ENCODE measurements at regions not wholly inside any gene's neighbourhood (a gene's known extent, or its start where the extent isn't known, plus 50 kb on each side); places are given as distances from the start of the nearest gene placed in this dataset.

DNA sequence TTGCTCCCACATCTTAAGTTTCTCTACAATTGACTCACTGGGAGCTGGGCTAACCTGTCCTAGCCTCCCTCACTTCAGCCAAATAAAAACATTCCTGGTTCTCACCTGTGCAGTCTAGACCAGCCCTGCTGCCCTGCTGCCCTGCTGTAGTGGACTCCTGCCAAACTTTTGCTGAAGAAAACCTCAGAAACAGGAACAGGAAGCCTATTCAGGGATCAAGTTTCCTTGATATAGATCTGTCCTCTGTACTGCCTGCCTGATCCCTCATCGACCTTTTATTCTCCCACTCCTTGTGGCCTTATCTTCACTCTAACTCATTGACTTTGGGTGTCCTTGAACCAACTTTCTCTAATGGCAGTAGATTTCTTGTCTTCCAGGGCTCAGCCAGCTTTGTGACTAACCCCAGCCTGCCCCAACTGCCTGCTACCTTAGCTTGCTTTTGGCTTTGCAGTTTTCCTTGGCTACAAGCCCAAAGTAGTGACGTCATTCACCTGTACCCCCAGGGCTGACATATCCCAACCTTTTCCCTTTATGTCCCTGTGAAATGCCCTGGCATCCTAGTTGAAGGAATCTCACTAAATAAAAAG lies 234.8 kb downstream of the DUSP6 start:
- Histone ChIP-seq H3K9me1 (ENCODE audit: control insufficient read depth, extremely low read depth, insufficient read depth, low read length) (no peaks in the 10 kb centered on the region), H3K9me3 (ENCODE audit: control insufficient read depth, low read depth, low read length) (no peaks in the 10 kb centered on the region), H3K4me2 (ENCODE audit: control insufficient read depth, extremely low read depth, insufficient read depth, low read depth, low read length) (peak overlapping the region; percentile 29), H3K36me3 (ENCODE audit: control insufficient read depth in 2 of 2, extremely low read depth in 1 of 2, insufficient read depth in 2 of 2, low read length in 2 of 2) (no peaks in the 10 kb centered on the region), H3K4me3 (ENCODE audit: control insufficient read depth in 2 of 3, extremely low read depth in 1 of 3, insufficient read depth in 2 of 3, low read depth in 1 of 3, low read length in 3 of 3) (no peak overlapping the region), H3K27ac (ENCODE audit: control insufficient read depth, insufficient read depth, low read length) (peak overlapping the region; percentile 3), H2AFZ (ENCODE audit: control insufficient read depth, low read length) (no peak overlapping the region), H3K9ac (ENCODE audit: control insufficient read depth, extremely low read depth, insufficient read depth, low read length) (no peak overlapping the region), H3K79me2 (ENCODE audit: control insufficient read depth, insufficient read depth, low read length) (no peaks in the 10 kb centered on the region), H3K27me3 (ENCODE audit: control insufficient read depth, extremely low read depth, insufficient read depth, low read length) (no peaks in the 10 kb centered on the region), H3K4me1 (ENCODE audit: control insufficient read depth, extremely low read depth, insufficient read depth, low read length) (peaks cover 13% of the 10 kb centered on the region), H4K20me1 (ENCODE audit: control insufficient read depth, extremely low read depth, insufficient read depth, low read length) (no peaks in the 10 kb centered on the region)
- dilution Hi-C loops (cut with MboI; ENCODE audit: extremely low pct_ligation_motif_present, low sequenced_read_pairs): no loop called here
- TF ChIP-seq, protein P1, sequence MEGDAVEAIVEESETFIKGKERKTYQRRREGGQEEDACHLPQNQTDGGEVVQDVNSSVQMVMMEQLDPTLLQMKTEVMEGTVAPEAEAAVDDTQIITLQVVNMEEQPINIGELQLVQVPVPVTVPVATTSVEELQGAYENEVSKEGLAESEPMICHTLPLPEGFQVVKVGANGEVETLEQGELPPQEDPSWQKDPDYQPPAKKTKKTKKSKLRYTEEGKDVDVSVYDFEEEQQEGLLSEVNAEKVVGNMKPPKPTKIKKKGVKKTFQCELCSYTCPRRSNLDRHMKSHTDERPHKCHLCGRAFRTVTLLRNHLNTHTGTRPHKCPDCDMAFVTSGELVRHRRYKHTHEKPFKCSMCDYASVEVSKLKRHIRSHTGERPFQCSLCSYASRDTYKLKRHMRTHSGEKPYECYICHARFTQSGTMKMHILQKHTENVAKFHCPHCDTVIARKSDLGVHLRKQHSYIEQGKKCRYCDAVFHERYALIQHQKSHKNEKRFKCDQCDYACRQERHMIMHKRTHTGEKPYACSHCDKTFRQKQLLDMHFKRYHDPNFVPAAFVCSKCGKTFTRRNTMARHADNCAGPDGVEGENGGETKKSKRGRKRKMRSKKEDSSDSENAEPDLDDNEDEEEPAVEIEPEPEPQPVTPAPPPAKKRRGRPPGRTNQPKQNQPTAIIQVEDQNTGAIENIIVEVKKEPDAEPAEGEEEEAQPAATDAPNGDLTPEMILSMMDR (optimal IDR thresholded peaks at IDR 0.05 in 1 of 3, IDR thresholded peaks at IDR 0.05 in 1 of 3, conservative IDR thresholded peaks at IDR 0.05 in 1 of 3; ENCODE audit: extremely low read depth in 1 of 3, insufficient read depth in 2 of 3, low read length in 3 of 3): no peak
- no peak for TF ChIP-seq EZH2 (IDR thresholded peaks at IDR 0.05; ENCODE audit: low read length)
- FAIRE-seq (peak; percentile 89), DNase-seq (ENCODE audit: low read depth, low spot score) (peak; percentile 45)

DNA sequence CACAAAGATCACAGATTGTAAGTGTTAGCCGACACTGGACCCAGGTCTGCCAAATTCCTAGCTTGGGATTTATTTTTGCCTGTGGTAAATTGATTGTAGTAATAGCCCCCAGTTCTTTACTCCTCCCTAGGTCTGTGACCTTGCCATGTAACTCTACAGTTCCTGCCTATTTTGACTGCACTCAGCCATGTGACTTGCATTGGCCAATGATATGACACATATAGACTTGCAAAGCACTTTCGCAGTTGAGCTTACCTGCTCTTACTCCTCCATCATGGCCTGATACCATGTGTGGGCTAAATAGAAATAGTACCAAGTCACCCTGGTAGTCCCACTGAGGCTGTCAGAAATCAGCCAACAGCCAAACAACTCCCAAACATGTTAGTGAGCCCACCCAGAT lies 240.3 kb downstream of the DUSP6 start:
- Histone ChIP-seq H3K4me3 (ENCODE audit: control insufficient read depth in 2 of 3, extremely low read depth in 1 of 3, insufficient read depth in 2 of 3, low read depth in 1 of 3, low read length in 3 of 3) (no peak overlapping the region), H2AFZ (ENCODE audit: control insufficient read depth, low read length) (no peak overlapping the region), H3K4me2 (ENCODE audit: control insufficient read depth, extremely low read depth, insufficient read depth, low read depth, low read length) (no peak overlapping the region), H3K27ac (ENCODE audit: control insufficient read depth, insufficient read depth, low read length) (no peak overlapping the region), H3K9me3 (ENCODE audit: control insufficient read depth, low read depth, low read length) (no peaks in the 10 kb centered on the region), H3K79me2 (ENCODE audit: control insufficient read depth, insufficient read depth, low read length) (no peaks in the 10 kb centered on the region), H3K9ac (ENCODE audit: control insufficient read depth, extremely low read depth, insufficient read depth, low read length) (no peak overlapping the region), H3K36me3 (ENCODE audit: control insufficient read depth in 2 of 2, extremely low read depth in 1 of 2, insufficient read depth in 2 of 2, low read length in 2 of 2) (no peaks in the 10 kb centered on the region), H4K20me1 (ENCODE audit: control insufficient read depth, extremely low read depth, insufficient read depth, low read length) (no peaks in the 10 kb centered on the region), H3K9me1 (ENCODE audit: control insufficient read depth, extremely low read depth, insufficient read depth, low read length) (no peaks in the 10 kb centered on the region), H3K27me3 (ENCODE audit: control insufficient read depth, extremely low read depth, insufficient read depth, low read length) (no peaks in the 10 kb centered on the region), H3K4me1 (ENCODE audit: control insufficient read depth, extremely low read depth, insufficient read depth, low read length) (peaks cover 4% of the 10 kb centered on the region)
- dilution Hi-C loops (cut with MboI; ENCODE audit: extremely low pct_ligation_motif_present, low sequenced_read_pairs): no loop called here
- TF ChIP-seq, protein P1 (optimal IDR thresholded peaks at IDR 0.05 in 1 of 3, IDR thresholded peaks at IDR 0.05 in 1 of 3, conservative IDR thresholded peaks at IDR 0.05 in 1 of 3; ENCODE audit: extremely low read depth in 1 of 3, insufficient read depth in 2 of 3, low read length in 3 of 3): no peak
- no peak for TF ChIP-seq EZH2 (IDR thresholded peaks at IDR 0.05; ENCODE audit: low read length)
- FAIRE-seq (no peak), DNase-seq (ENCODE audit: low read depth, low spot score) (no peak)
